SK-N-SH (cell line): ENCODE measurements at regions not wholly inside any gene's neighbourhood (a gene's known extent, or its start where the extent isn't known, plus 50 kb on each side); places are given as distances from the start of the nearest gene placed in this dataset.

Experiments used
- CTCF ChIP-seq: fragments of 200-600 bp; sonication (generic); IDR thresholded peaks from 2 replicates; pipeline ENCODE4 v1.6.1; 2017; ENCODE audit warnings: antibody characterized with exemption, mild to moderate bottlenecking, moderate library complexity
- RAD21 ChIP-seq: IDR thresholded peaks from 2 replicates; pipeline ENCODE4 v1.6.1; 2012; ENCODE audit warnings: mild to moderate bottlenecking, low read length

- TF ChIP-seq CTCF, result no peak
- TF ChIP-seq RAD21, result no peak
These were observed 226.5 kb upstream of the NDN start for GRCh38 chr15:23913635-23914034.
